CD14-positive monocyte (primary cell): ENCODE measurements at regions not wholly inside any gene's neighbourhood (a gene's known extent, or its start where the extent isn't known, plus 50 kb on each side); places are given as distances from the start of the nearest gene placed in this dataset.
A peak's percentile ranks its signal among the peaks of the same experiment; 100 is the strongest.

Source experiments
- DNase-seq, 3 donors: peaks; one replicate each; pipeline ENCODE4 v3.0.0-alpha.2; 2011 to 2022
- H2AFZ ChIP-seq: 2 replicates; pipeline ENCODE4 v1.6.0; 2012; ENCODE audit warnings: mild to moderate bottlenecking, low read depth, low read length, inconsistent platforms; ENCODE audit not compliant: insufficient read depth, poor library complexity, severe bottlenecking
- H3K27ac ChIP-seq, 2 donors: 1 replicate in 1 of 2; 2 replicates in 1 of 2; pipeline ENCODE4 v1.5.1; 2012 to 2013; ENCODE audit warnings: low read length in 2 of 2, control low read depth in 1 of 2, inconsistent platforms in 1 of 2, low read depth in 1 of 2, mild to moderate bottlenecking in 1 of 2
- H3K27me3 ChIP-seq, 2 donors: one replicate each; pipeline versions ENCODE4 v1.6.0 to v1.6.1; 2011 to 2013; ENCODE audit warnings: low read length in 2 of 2; ENCODE audit not compliant: control insufficient read depth in 2 of 2, insufficient read depth in 2 of 2
- H3K36me3 ChIP-seq, 2 donors: replicated peaks in 1 of 2; 1 replicate in 1 of 2; 2 replicates in 1 of 2; pipeline versions ENCODE4 v1.5.1 to v1.6.1; 2012 to 2013; ENCODE audit warnings: low read length in 2 of 2, control low read depth in 1 of 2, inconsistent platforms in 1 of 2, mild to moderate bottlenecking in 1 of 2; ENCODE audit not compliant: insufficient read depth in 2 of 2, control insufficient read depth in 1 of 2
- H3K4me1 ChIP-seq, 2 donors: 1 replicate in 1 of 2; 2 replicates in 1 of 2; pipeline versions ENCODE4 v1.5.1 to v1.6.1; 2012 to 2013; ENCODE audit warnings: low read length in 2 of 2, control low read depth in 1 of 2, inconsistent platforms in 1 of 2, mild to moderate bottlenecking in 1 of 2, moderate library complexity in 1 of 2; ENCODE audit not compliant: insufficient read depth in 2 of 2, control insufficient read depth in 1 of 2
- H3K4me2 ChIP-seq: replicated peaks from 2 replicates; pipeline ENCODE3; 2012; ENCODE audit warnings: low read length, moderate library complexity, mild to moderate bottlenecking; ENCODE audit not compliant: poor library complexity, severe bottlenecking; ENCODE audit errors: extremely low read depth
- H3K4me3 ChIP-seq, 3 experiments: fragments of 200-600 bp in 1 of 3; sonication (generic) in 1 of 3; replicated peaks in 1 of 3; 1 replicate in 2 of 3; 2 replicates in 1 of 3; pipeline ENCODE4 v1.5.1; 2011 to 2013; ENCODE audit warnings: low read length in 3 of 3, mild to moderate bottlenecking in 3 of 3, control low read depth in 2 of 3, low read depth in 2 of 3, inconsistent platforms in 1 of 3, moderate library complexity in 1 of 3
- H3K79me2 ChIP-seq: 2 replicates; pipeline ENCODE4 v1.6.0; 2012; ENCODE audit warnings: mild to moderate bottlenecking, control low read depth, inconsistent platforms, low read length, moderate library complexity; ENCODE audit not compliant: insufficient read depth
- H3K9ac ChIP-seq: 2 replicates; pipeline ENCODE4 v1.6.0; 2017; ENCODE audit warnings: low read length, mild to moderate bottlenecking; ENCODE audit not compliant: insufficient read depth, poor library complexity, severe bottlenecking
- H3K9me3 ChIP-seq, 2 donors: replicated peaks in 1 of 2; 1 replicate in 1 of 2; 2 replicates in 1 of 2; pipeline versions ENCODE4 v1.5.1 to v1.6.1; 2012 to 2013; ENCODE audit warnings: low read length in 2 of 2, control low read depth in 1 of 2; ENCODE audit not compliant: control insufficient read depth in 1 of 2, insufficient read depth in 1 of 2
- H4K20me1 ChIP-seq: 2 replicates; pipeline ENCODE4 v1.6.0; 2012; ENCODE audit warnings: mild to moderate bottlenecking, low read length, control low read depth, moderate library complexity; ENCODE audit not compliant: insufficient read depth
- H3K27ac Mint-ChIP-seq, 7 donors: one replicate each; pipeline ENCODE4 v1.8.0; 2020; ENCODE audit warnings: mild to moderate bottlenecking in 7 of 7, mixed read lengths in 7 of 7, moderate library complexity in 6 of 7, inconsistent platforms in 2 of 7
- H3K27me3 Mint-ChIP-seq, 3 donors: one replicate each; pipeline ENCODE4 v1.8.0; 2021 to 2022; ENCODE audit warnings: low read depth in 3 of 3, mild to moderate bottlenecking in 3 of 3, mixed read lengths in 3 of 3, moderate library complexity in 3 of 3, inconsistent platforms in 1 of 3
- H3K36me3 Mint-ChIP-seq, 2 donors: one replicate each; pipeline ENCODE4 v1.8.0; 2020; ENCODE audit warnings: mixed read lengths in 2 of 2, inconsistent platforms in 1 of 2, mild to moderate bottlenecking in 1 of 2
- H3K4me1 Mint-ChIP-seq: one replicate; pipeline ENCODE4 v1.8.0; 2020; ENCODE audit warnings: mild to moderate bottlenecking, mixed read lengths
- H3K4me3 Mint-ChIP-seq, 2 donors: one replicate each; pipeline ENCODE4 v1.8.0; 2020; ENCODE audit warnings: mild to moderate bottlenecking in 2 of 2, mixed read lengths in 2 of 2, moderate library complexity in 1 of 2
- H3K9me3 Mint-ChIP-seq, 7 donors: one replicate each; pipeline ENCODE4 v1.8.0; 2020 to 2022; ENCODE audit warnings: mixed read lengths in 7 of 7, mild to moderate bottlenecking in 6 of 7, moderate library complexity in 6 of 7, inconsistent platforms in 2 of 7
- CTCF ChIP-seq: fragments of 200-600 bp; IDR thresholded peaks from one replicate; pipeline ENCODE4 v1.8.0; 2022; ENCODE audit warnings: antibody characterized with exemption, mild to moderate bottlenecking
- WGBS: methylation state at CpG from one replicate; pipeline ENCODE4 v1.1.5; 2013; ENCODE audit warnings: missing lambda C conversion rate; ENCODE audit not compliant: insufficient coverage; 5-methylcytosine and 5-hydroxymethylcytosine counted together
- intact Hi-C, 2 donors: fragments of 100-400 bp; cut with micrococcal nuclease; formaldehyde crosslinking; loops; one replicate each; pipeline versions ENCODE4 v1.15.0 to v1.15.1; 2023

- Histone ChIP-seq H3K4me3 (no peak overlapping the region), H3K4me2 (no peak overlapping the region), H2AFZ (no peak overlapping the region), H3K9me3 (peaks cover 6 to 18% of the 10 kb centered on the region in 2 donors), H3K9ac (no peak overlapping the region), H3K36me3 (no peaks in the 10 kb centered on the region), H3K4me1 (no peaks in the 10 kb centered on the region), H4K20me1 (no peaks in the 10 kb centered on the region), H3K27ac (no peak overlapping the region), H3K27me3 (no peaks in the 10 kb centered on the region), H3K79me2 (no peaks in the 10 kb centered on the region)
- peaks cover 7 to 16% (median 10%) of the 10 kb centered on the region in 7 donors for H3K9me3 Mint-ChIP-seq
- no peaks in the 10 kb centered on the region for H3K36me3 Mint-ChIP-seq
- DNase-seq, result no peak
- no peak for TF ChIP-seq CTCF
- peak overlapping the region in 1 of 7 donors; percentile 71 for H3K27ac Mint-ChIP-seq
- 29% methylated on average over 3 of the region's 8 CpGs for WGBS
- H3K4me1 Mint-ChIP-seq, result peaks cover 5% of the 10 kb centered on the region
- H3K27me3 Mint-ChIP-seq, result peaks cover 4 to 6% (median 6%) of the 10 kb centered on the region in 3 donors
- intact Hi-C loops, result no loop called here
- H3K4me3 Mint-ChIP-seq, result no peak overlapping the region
Observed at GRCh38 chr11:69963533-69964246, 114.4 kb upstream of the ANO1 start.

GRCh38 chr11:69964247-69964643 lies 113.9 kb upstream of the ANO1 start:
- Histone ChIP-seq H3K9me3 (peaks cover 6 to 15% of the 10 kb centered on the region in 2 donors), H2AFZ (no peak overlapping the region), H3K9ac (no peak overlapping the region), H3K36me3 (no peaks in the 10 kb centered on the region), H3K4me3 (no peak overlapping the region), H4K20me1 (no peaks in the 10 kb centered on the region), H3K27me3 (no peaks in the 10 kb centered on the region), H3K4me1 (no peaks in the 10 kb centered on the region), H3K27ac (no peak overlapping the region), H3K79me2 (no peaks in the 10 kb centered on the region), H3K4me2 (no peak overlapping the region)
- Mint-ChIP-seq H3K27ac (no peak overlapping the region), H3K4me1 (peaks cover 5% of the 10 kb centered on the region), H3K4me3 (no peak overlapping the region), H3K9me3 (peaks cover 5 to 13% (median 9%) of the 10 kb centered on the region in 7 donors), H3K36me3 (no peaks in the 10 kb centered on the region), H3K27me3 (peaks cover 4 to 7% (median 6%) of the 10 kb centered on the region in 3 donors)
- no peak for TF ChIP-seq CTCF
- no peak for DNase-seq
- WGBS, result 94% methylated on average over 2 of the region's 6 CpGs
- intact Hi-C loops, result no loop called here
